Activated CD4-positive, alpha-beta memory T cell treated with anti-CD3 and anti-CD28 coated beads, Interleukin-2, amount 10 ng/mL, durations not matched to agents 7 days and 5 days (primary cell): ENCODE measurements at regions not wholly inside any gene's neighbourhood (a gene's known extent, or its start where the extent isn't known, plus 50 kb on each side); places are given as distances from the start of the nearest gene placed in this dataset.

Experiments
- CTCF ChIA-PET: fragments of 350-600 bp; sonication (Branson Sonifier 250); formaldehyde crosslinking; loops from one replicate; lab custom pipeline; 2021; ENCODE audit warnings: antibody characterized with exemption, inconsistent platforms; lab: Charles Lee
- POLR2A ChIA-PET: fragments of 350-600 bp; sonication (Branson Sonifier 250); formaldehyde crosslinking; loops from one replicate; lab custom pipeline; 2021; ENCODE audit warnings: antibody characterized with exemption; lab: Charles Lee
- DNase-seq: peaks from one replicate; pipeline ENCODE4 v3.0.0-alpha.2; 2020
- H3K27ac Mint-ChIP-seq: one replicate; pipeline ENCODE4 v1.8.0; 2021; ENCODE audit warnings: mild to moderate bottlenecking, mixed read lengths
- H3K27me3 Mint-ChIP-seq: one replicate; pipeline ENCODE4 v1.8.0; 2021; ENCODE audit warnings: mixed read lengths
- H3K36me3 Mint-ChIP-seq: one replicate; pipeline ENCODE4 v1.8.0; 2021; ENCODE audit warnings: low read depth, mixed read lengths
- H3K4me1 Mint-ChIP-seq: one replicate; pipeline ENCODE4 v1.8.0; 2021; ENCODE audit warnings: mixed read lengths
- H3K4me3 Mint-ChIP-seq: one replicate; pipeline ENCODE4 v1.8.0; 2021; ENCODE audit warnings: mild to moderate bottlenecking, mixed read lengths
- H3K9me3 Mint-ChIP-seq: one replicate; pipeline ENCODE4 v1.8.0; 2021; ENCODE audit warnings: mixed read lengths

GRCh38 chr17:5804251-5804650 lies 219.9 kb upstream of the NLRP1 start:
- Mint-ChIP-seq H3K4me1 (no peaks in the 10 kb centered on the region), H3K27ac (no peak overlapping the region), H3K9me3 (no peaks in the 10 kb centered on the region), H3K27me3 (peaks cover 19% of the 10 kb centered on the region), H3K36me3 (no peaks in the 10 kb centered on the region), H3K4me3 (no peak overlapping the region)
- ChIA-PET POLR2A (no interaction called here), CTCF (no interaction called here)
- DNase-seq = no peak

GRCh38 chr17:5809056-5809455 lies 224.7 kb upstream of the NLRP1 start:
- ChIA-PET CTCF (no interaction called here), POLR2A (no interaction called here)
- H3K27ac Mint-ChIP-seq = no peak overlapping the region
- H3K27me3 Mint-ChIP-seq = peaks cover 8% of the 10 kb centered on the region
- no peak for DNase-seq
- no peak overlapping the region for H3K4me3 Mint-ChIP-seq
- no peaks in the 10 kb centered on the region for H3K36me3 Mint-ChIP-seq
- H3K4me1 Mint-ChIP-seq = no peaks in the 10 kb centered on the region
- peaks cover 12% of the 10 kb centered on the region for H3K9me3 Mint-ChIP-seq

- no peak for DNase-seq
Measured at GRCh38 chr17:5809580-5810188, 225.4 kb upstream of the NLRP1 start.

GRCh38 chr17:5812590-5812989 lies 228.3 kb upstream of the NLRP1 start:
- DNase-seq = no peak
- no peak overlapping the region for H3K27ac Mint-ChIP-seq
- ChIA-PET CTCF (no interaction called here), POLR2A (no interaction called here)
- no peaks in the 10 kb centered on the region for H3K4me1 Mint-ChIP-seq
- H3K4me3 Mint-ChIP-seq = no peak overlapping the region
- peaks cover 6% of the 10 kb centered on the region for H3K27me3 Mint-ChIP-seq
- no peaks in the 10 kb centered on the region for H3K36me3 Mint-ChIP-seq
- H3K9me3 Mint-ChIP-seq = peaks cover 12% of the 10 kb centered on the region

More at GRCh38 chr17:5809580-5810188, 225.4 kb upstream of the NLRP1 start:
- no peak overlapping the region for H3K4me3 Mint-ChIP-seq
- no peaks in the 10 kb centered on the region for H3K36me3 Mint-ChIP-seq
- ChIA-PET POLR2A (no interaction called here), CTCF (no interaction called here)
- H3K27ac Mint-ChIP-seq = no peak overlapping the region
- H3K27me3 Mint-ChIP-seq = peaks cover 5% of the 10 kb centered on the region
- H3K4me1 Mint-ChIP-seq = no peaks in the 10 kb centered on the region
- peaks cover 12% of the 10 kb centered on the region for H3K9me3 Mint-ChIP-seq

- H3K27ac Mint-ChIP-seq = no peak overlapping the region
Measured at GRCh38 chr17:5813357-5813756, 229.0 kb upstream of the NLRP1 start.

GRCh38 chr17:5815396-5815795 lies 231.1 kb upstream of the NLRP1 start:
- Mint-ChIP-seq H3K27me3 (peaks cover 9% of the 10 kb centered on the region), H3K27ac (no peak overlapping the region), H3K36me3 (no peaks in the 10 kb centered on the region), H3K4me3 (no peak overlapping the region), H3K4me1 (no peaks in the 10 kb centered on the region), H3K9me3 (peaks cover 4% of the 10 kb centered on the region)
- POLR2A ChIA-PET = no interaction called here
- CTCF ChIA-PET = no interaction called here
- DNase-seq = no peak

More at GRCh38 chr17:5813357-5813756, 229.0 kb upstream of the NLRP1 start:
- H3K36me3 Mint-ChIP-seq = no peaks in the 10 kb centered on the region
- peaks cover 8% of the 10 kb centered on the region for H3K27me3 Mint-ChIP-seq
- no peaks in the 10 kb centered on the region for H3K4me1 Mint-ChIP-seq
- H3K9me3 Mint-ChIP-seq = peaks cover 12% of the 10 kb centered on the region
- DNase-seq = no peak
- H3K4me3 Mint-ChIP-seq = no peak overlapping the region
- ChIA-PET POLR2A (no interaction called here), CTCF (no interaction called here)

- H3K4me3 Mint-ChIP-seq = no peak overlapping the region
- H3K27me3 Mint-ChIP-seq = peaks cover 8% of the 10 kb centered on the region
- POLR2A ChIA-PET = no interaction called here
- H3K27ac Mint-ChIP-seq = no peak overlapping the region
- DNase-seq = no peak
- no peaks in the 10 kb centered on the region for H3K36me3 Mint-ChIP-seq
- CTCF ChIA-PET = no interaction called here
- H3K9me3 Mint-ChIP-seq = no peaks in the 10 kb centered on the region
- H3K4me1 Mint-ChIP-seq = no peaks in the 10 kb centered on the region
Measured at GRCh38 chr17:5816491-5817070, 232.3 kb upstream of the NLRP1 start.

- no peak for DNase-seq
- H3K27me3 Mint-ChIP-seq = peaks cover 8% of the 10 kb centered on the region
- H3K4me3 Mint-ChIP-seq = no peak overlapping the region
- no peaks in the 10 kb centered on the region for H3K36me3 Mint-ChIP-seq
- H3K4me1 Mint-ChIP-seq = no peaks in the 10 kb centered on the region
- ChIA-PET CTCF (no interaction called here), POLR2A (no interaction called here)
- H3K9me3 Mint-ChIP-seq = no peaks in the 10 kb centered on the region
- no peak overlapping the region for H3K27ac Mint-ChIP-seq
Measured at GRCh38 chr17:5817475-5818395, 233.4 kb upstream of the NLRP1 start.

GRCh38 chr17:5819396-5819795 lies 235.1 kb upstream of the NLRP1 start:
- Mint-ChIP-seq H3K9me3 (no peaks in the 10 kb centered on the region), H3K4me1 (no peaks in the 10 kb centered on the region), H3K4me3 (no peak overlapping the region), H3K36me3 (no peaks in the 10 kb centered on the region), H3K27ac (no peak overlapping the region), H3K27me3 (peaks cover 8% of the 10 kb centered on the region)
- ChIA-PET CTCF (no interaction called here), POLR2A (no interaction called here)
- no peak for DNase-seq

- CTCF ChIA-PET = no interaction called here
Measured at GRCh38 chr17:5819921-5820685, 235.8 kb upstream of the NLRP1 start.

GRCh38 chr17:5820721-5821456 lies 236.6 kb upstream of the NLRP1 start:
- H3K36me3 Mint-ChIP-seq = no peaks in the 10 kb centered on the region
- ChIA-PET POLR2A (interaction anchor here (0.6 kb wide), 1 partner anchor 744 kb away, joined by 3 read pairs; no protein-coding TSS in a partner anchor), CTCF (no interaction called here)
- H3K9me3 Mint-ChIP-seq = no peaks in the 10 kb centered on the region
- H3K4me3 Mint-ChIP-seq = no peak overlapping the region
- peaks cover 8% of the 10 kb centered on the region for H3K27me3 Mint-ChIP-seq
- H3K27ac Mint-ChIP-seq = no peak overlapping the region
- no peak for DNase-seq
- no peaks in the 10 kb centered on the region for H3K4me1 Mint-ChIP-seq

More at GRCh38 chr17:5819921-5820685, 235.8 kb upstream of the NLRP1 start:
- no peaks in the 10 kb centered on the region for H3K4me1 Mint-ChIP-seq
- H3K4me3 Mint-ChIP-seq = no peak overlapping the region
- H3K9me3 Mint-ChIP-seq = no peaks in the 10 kb centered on the region
- no peak overlapping the region for H3K27ac Mint-ChIP-seq
- DNase-seq = no peak
- no peaks in the 10 kb centered on the region for H3K36me3 Mint-ChIP-seq
- POLR2A ChIA-PET = interaction anchor here (0.6 kb wide), 1 partner anchor 745 kb away, joined by 3 read pairs; no protein-coding TSS in a partner anchor
- peaks cover 8% of the 10 kb centered on the region for H3K27me3 Mint-ChIP-seq

- Mint-ChIP-seq H3K4me1 (no peaks in the 10 kb centered on the region), H3K36me3 (no peaks in the 10 kb centered on the region), H3K27me3 (peaks cover 8% of the 10 kb centered on the region), H3K4me3 (no peak overlapping the region), H3K9me3 (no peaks in the 10 kb centered on the region), H3K27ac (no peak overlapping the region)
- ChIA-PET CTCF (no interaction called here), POLR2A (no interaction called here)
- no peak for DNase-seq
Measured at GRCh38 chr17:5821803-5822202, 237.5 kb upstream of the NLRP1 start.
